UCSD-AML1 (cell line): ENCODE measurements at regions not wholly inside any gene's neighbourhood (a gene's known extent, or its start where the extent isn't known, plus 50 kb on each side); places are given as distances from the start of the nearest gene placed in this dataset.
"Not testable (repeated sequence)": the region's sequence is repeated elsewhere in the genome, so short reads cannot be mapped to it uniquely, and the experiment has no call there.

ENCODE experiments used
- DNase-seq: peaks from one replicate; lab custom pipeline; 2025; ENCODE audit not compliant: unreplicated experiment; lab: John Stamatoyannopoulos, UW

DNA sequence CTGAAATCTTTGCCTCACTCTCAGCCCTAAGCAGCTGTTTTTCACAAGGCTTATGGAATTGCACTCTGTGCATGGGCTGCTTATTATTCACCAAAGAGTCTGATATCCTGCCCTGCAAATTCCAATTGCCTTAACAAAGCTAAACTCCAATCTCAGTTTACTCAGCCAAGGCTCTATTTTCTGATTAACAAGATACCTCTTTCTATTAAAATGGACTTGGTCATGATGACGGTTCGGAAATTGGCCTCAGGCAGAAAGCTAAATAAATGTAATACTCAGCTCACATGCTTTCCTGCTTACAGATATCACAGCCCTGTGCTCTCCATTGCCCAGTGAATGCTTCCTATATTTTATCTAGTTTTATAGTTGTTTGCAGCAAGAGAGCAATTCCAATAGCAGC lies 1270.8 kb downstream of the PCDH9 start:
- no peak for DNase-seq

DNA sequence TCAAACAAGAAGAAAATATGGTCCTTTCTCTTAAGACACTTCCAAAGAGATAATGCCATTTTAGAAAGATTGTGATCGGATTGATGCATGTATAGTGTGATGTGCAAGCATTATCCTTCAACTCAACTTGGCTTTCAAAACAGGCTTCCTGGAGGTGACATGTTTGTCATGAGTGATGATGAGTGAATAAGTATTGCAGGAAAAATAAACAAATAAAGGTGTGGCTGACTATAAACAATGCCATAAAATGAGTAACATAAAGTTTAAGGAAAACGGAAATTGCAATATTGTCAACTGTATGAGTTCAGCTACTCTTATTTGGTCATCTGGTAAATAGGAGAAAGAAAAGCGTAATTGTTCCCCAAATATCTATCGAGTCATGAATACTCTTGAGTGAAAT lies 1283.7 kb downstream of the PCDH9 start:
- DNase-seq: no peak

DNA sequence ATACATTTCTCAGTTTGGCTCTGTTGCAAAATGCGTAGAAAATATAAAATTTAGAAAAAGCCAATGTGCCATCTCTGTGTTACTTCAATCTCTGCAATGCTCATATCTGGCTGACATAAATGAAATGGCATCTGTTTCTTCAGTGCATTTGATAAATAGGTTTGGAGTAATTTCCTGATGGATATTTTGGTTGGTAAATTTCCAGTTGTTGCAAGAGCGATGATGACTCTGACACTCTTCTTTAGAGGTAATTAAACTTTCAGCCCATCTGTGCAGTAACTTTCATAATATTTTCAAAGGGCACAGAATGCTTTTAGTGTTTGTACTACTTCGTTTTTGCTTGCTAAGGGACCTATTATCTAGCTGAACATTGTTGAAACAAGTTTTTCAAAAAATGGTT lies 1286.4 kb downstream of the PCDH9 start:
- DNase-seq: no peak

DNA sequence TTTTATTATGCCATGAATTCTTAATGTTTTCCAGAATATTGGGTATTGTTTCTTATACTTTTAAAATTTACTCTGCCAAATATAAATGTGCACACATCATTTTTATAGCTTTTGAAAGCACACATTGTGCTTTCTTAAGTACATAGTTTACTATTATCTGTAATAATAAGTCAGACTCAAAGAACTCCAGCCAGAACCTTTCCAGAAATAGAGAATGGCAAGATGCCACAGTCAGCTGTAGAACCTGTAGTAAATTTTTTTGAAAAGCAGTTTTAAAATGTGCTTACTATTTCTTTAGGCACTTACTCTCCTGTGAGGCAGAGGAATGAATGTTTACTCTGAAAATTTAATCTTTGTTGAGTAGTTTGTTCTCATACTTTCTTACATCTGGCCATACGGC lies 1287.1 kb downstream of the PCDH9 start:
- no peak for DNase-seq

DNA sequence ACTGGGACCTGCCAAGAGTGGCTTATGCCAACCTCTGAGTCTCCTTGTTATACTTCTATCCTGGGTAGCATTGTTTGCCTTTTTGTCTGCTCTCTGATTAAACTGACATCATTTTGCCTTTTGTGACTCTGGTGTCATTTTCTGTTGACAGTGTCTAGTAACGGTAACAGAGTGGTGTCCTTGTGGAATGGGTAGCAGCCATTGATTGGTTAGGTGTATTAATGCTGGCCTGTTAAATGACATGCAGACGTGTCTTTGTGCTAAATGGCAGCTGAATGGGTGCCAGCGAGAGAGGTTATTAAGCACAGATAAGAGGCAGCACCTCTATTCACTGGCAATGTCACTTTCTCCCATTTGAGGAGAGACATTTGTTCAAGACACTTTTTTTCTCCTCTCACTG lies 1289.4 kb downstream of the PCDH9 start:
- no peak for DNase-seq

DNA sequence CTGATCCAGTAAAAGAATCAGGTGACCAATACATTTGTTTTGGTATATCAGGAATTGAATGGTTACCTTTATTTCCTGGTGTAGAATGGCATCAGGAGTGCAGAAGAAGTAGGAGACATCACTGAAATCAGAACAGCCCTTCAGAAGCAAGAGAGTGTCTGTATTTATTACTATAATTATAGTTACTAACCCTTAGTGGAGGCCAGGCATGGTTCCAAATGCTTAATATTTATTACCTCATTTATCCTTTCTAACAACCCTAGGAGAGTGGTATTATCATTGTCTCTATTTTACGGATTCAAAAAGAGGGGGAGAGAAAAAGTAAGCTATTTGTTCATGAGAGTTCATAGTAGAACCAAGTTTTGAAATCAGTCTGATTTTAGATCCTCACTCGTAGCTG lies 1292.9 kb downstream of the PCDH9 start:
- no peak for DNase-seq

DNA sequence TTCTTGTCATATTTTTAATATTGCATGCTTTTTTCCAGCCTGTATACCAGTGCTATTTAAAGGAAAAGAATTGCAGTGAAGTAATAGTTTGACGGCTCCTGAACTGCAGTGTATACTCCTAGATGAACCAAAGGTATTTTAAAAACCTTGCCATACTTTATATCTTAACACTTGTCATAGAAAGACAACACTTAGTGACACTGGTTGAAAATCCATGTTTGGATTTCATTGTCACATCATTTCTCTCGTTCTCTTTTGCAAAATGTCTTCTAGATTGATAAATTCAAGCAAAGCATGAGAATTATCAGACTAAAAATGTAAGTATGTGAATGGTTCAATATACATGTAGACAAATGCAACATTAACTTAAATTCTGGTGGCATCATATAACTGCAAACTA lies 1293.9 kb downstream of the PCDH9 start:
- DNase-seq: no peak

DNA sequence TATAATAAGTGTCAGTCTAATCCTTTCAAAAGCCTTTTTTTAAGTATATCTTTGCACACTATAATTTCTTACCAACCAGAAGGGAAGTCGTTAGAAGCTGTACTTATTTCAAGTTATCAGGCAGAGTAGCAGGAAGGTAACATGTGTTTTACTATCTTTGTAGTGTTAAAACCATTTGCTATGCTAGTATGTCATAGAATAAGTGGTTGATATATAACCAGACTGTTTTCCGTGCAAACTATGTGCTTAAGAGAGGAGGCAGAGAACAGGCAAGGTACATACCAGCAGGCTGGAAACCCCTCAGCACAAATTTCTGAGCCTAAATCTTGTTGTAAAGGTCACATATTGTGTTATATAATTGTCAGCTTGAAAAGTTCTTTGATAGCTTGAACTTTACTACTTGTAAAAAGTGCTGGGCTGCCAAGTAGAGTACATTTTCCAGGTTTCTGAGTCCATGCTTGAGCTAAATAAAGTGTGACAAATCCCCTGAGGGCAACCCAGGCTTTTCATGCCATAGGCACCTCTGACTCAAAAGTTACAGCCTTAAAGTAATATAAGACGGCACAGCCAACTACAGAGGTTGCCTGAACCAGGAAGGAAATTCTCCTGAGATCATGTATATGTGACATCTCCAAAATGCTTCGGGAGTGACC lies 1297.4 kb downstream of the PCDH9 start:
- no peak for DNase-seq

DNA sequence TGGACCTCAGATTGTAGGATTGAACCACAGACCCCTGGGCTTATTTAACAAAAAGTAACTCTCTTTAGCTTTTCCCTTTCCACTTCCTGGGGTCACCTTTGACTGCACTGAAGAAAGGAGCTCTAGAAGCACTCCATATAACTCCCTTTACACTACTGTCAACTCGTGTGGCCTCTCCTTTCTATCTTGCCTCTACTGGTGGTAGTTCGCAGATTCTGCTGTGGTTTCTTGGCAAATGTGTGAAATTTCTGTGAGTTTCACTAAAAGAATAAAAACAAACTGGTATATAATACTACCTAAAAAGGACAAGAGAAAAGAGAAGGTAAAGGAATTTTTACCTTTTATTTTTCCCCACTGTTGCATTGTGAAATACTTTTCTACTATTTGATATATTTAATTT lies 1298.1 kb downstream of the PCDH9 start:
- DNase-seq: no peak

DNA sequence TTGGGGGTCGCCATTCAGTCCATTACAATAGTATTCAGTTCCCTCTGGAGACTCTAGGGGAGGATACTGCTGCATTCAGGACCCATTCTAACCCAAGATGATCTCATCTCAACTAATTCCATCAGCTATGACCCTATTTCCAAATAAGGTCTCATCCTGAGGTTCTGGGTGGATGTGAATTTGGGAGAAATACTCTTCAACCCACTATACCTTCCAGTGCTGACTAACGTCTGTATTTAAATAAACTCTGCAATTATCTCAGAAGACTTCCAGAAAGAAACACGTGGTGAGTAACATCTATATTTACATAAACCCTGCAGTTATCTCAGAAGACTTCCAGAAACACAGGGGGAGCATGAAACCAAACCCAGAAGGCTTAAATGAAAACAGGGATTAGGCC lies 1300.7 kb downstream of the PCDH9 start:
- DNase-seq: no peak

DNA sequence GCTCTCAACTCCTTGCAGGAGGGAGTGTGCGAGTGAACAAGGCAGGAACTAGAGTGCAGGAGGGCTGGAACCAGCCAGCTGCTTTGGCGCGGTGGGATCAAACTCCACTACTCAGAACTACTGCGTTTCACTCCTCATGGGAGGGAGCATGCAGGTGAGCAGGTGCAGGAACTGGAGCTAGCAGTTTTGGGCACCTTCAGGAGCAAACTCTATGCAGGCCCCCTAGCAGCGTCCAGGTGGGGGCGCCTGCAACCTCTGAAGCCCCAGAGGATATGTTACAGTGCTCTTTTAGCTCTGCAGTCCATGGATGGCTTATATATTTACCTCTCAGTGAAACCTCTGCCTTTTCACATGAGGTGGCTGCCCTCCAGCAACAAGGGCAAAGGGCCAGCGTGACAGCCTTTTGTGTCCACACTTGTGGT lies 1303.4 kb downstream of the PCDH9 start:
- peak; percentile 9 for DNase-seq

DNA sequence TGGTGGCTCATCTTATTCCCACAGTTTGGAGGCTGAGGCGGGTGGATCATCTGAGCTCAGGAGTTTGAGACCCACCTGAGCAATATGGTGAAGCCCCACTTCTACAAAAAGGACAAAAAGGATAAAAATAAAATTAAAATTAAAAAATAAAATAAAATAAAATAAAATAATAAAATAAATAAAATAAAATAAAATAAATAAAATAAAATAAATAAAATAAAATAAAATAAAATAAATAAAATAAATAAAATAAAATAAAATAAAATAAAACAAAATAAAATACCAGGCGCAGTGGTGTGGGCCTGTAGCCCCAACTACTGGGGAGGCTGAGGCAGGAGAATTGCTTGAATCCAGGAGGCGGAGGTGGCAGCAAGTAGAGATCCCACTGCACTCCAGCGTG lies 1307.3 kb downstream of the PCDH9 start:
- not testable (repeated sequence) for DNase-seq

DNA sequence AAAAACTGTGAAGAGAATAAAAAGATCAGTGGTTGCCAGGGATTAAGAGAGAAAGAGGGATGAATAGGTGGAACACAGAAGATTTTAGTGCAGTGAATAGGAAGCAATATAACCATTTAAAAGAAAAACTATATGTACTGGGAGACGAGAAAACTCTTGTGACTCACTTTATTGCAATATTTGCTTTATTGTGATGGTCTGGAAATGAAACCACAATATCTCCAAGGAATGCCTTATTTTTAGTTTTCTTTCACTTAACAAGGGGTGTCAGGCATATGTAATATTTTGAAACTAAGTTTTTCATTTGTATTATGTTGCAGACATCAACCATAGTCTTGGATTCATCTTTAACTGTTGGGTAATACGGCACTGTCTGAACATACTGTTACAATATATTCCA lies 1308.2 kb downstream of the PCDH9 start:
- no peak for DNase-seq

DNA sequence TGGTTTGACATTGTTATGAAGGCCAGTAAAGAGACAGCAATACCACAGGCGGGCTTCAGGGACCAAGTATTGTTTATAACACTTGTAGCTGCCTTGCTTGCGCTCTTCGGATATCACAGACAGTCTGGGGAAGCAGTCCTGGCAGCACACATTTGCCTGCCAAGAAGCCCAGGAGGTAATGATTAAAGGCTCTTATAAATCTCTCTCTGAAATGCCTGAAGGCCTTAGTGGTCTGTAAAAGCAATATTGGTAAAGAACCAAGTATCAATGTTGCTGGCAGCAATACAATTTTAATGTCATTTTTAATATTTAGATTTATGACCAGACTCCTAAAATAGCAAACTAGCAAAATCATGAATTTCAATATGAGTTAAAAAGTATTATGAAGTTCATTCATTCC lies 1312.4 kb downstream of the PCDH9 start:
- no peak for DNase-seq

DNA sequence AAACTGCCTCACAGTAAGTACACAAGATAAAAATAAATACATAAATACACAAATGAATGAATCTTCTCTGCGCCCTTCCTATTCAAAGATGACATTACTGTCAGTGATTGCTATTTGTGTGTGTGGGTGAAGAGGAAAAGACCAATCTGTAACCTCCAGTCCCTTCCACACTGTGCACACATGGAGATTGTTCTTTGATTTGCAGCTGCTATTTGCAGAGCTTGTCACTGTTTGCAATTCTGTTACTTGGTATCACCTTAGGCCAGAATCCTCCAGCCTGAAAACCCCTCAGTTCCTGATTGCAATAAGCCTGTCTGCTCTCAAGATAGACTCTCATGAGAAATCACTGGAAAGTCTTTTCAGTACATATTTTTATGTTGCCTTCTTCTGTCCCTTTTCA lies 1314.9 kb downstream of the PCDH9 start:
- DNase-seq: no peak

DNA sequence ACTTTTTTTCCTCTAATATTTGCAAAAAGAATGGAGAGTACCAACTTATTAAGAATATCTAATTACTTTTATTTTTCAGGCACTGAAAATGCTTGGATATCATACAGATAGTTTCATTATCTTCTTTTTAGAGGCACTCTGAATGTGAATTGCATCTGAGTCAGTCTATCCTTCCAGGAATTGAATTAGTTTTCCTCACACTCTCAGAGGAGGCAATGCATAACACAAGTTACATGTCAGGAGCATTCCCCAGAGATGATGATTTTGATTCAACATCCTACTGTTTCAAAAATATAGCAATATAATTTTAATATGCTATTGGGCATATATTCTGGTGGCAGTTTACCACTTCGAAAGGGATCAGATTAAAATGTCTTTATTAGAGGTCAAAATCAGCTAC lies 1315.4 kb downstream of the PCDH9 start:
- DNase-seq: no peak

DNA sequence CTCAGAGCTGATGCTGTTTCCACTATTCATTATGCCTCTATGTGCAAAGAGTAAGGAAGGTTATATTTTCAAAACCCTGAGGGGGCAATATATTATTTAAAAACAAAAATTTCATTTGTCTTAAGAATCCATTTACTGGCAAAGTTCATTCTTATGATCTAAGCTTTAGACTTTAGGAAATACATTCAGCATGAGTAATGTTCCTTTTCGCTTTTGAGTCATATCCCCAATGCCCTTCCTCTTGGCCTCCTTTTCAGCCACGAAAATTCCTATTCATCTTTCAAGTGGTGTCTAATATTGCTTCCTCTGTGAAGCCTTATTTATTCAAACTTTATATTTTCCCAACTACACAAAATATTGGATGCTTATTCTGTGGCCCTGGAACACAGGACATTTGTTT lies 1317.0 kb downstream of the PCDH9 start:
- no peak for DNase-seq

DNA sequence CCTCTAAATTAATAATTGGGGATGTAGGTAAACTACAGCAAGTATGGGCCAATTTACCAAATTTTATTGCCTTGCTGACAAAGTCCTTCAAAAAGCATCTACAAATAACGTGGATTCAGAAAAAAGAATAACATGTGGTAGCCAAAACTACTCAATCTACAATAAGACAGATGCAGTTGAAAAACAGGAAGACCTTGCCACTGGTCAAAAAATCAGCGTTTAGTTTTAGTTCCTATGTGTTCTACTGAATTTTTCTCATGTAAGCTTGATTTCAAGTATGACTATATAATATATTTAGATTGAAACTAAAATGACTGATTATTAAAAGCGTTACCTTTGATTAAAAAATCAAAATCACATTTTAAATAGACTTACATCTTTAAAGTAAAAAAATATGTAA lies 1317.6 kb downstream of the PCDH9 start:
- no peak for DNase-seq

DNA sequence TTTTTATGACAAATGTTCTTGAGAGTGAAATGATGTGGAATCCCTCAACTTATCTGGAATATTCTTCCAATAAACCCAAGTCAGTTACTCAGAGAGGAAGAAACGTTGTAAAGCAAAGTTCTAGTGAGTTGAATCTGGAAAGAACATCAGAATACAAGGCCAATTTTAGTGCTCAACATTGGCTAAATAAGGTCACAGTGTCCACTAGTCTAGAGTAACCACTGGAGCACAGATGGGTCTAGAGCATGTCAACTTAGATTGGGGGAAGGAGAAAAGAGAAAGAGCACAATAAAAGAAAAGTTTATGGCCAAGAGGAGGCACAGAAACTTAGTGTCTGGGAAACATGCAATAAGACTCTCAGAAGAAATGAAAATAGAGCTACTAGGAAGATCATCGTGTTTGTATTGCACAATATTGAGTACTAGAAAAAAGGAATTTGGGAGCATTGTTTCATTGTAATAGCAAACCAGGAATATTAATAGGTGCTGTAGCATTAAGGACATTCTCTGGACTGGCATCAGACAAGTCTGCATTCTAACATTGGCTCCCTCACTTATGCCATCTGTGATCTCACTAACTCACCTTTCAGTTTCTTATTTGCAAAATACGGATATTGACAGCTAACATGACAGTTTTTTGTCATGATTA lies 1318.5 kb downstream of the PCDH9 start:
- no peak for DNase-seq

DNA sequence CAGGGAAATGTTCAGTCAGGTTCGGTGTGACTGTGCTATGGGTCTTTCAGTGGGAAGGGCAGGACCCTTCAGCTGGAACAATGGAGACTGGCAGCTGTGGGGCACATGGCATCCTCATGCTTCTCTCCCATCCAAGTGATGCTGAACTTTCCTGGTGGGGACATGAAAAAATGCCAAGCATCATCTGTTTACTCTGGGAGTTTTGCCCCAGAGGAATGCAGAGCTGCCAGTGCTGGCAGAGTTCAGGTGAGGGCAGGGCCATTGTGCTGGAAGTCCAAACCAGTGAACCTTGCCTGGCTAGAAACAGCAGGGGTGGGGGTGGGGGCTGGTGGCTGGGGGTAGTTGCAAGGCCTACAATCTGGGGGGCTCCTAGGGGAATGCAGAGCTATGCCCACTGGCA lies 1320.6 kb downstream of the PCDH9 start:
- no peak for DNase-seq

DNA sequence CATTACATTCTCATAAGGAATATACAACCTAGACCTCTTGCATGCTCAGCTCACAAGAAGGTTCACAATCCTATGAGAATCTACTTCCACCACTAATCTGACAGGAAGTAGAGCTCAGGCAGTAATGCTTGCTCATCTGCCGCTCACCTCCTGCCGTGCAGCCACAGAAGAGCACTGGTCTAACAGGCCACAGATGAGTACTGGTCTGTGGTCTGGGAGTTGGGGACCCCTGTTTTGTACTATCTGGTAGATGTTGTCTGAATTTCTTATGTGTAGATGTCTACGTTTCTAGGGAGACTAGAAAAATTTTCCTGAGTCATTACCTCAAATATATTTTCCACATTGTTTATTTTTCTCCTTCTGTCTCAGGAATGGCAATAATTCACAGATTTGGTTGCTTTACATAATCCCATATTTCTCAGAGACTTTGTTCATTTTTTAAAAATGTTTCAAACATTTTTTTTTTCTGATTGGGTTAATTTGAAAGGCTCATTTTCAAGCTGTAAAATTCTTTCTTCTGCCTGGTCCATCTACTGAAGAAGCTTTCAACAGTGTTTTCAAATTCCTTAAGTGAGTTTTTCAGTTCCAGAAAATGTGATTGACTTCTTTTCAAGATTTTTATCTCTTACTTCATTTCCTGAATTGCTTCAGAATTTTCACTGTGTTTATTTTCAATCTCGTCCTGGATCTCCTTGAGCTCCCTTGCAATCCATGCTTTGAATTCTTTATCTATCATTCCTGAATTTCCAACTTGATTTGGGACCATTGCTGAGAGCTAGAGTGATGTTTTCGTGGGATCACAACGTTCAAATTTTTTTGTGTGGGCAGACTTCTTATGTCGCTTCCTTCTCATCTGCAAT lies 1322.2 kb downstream of the PCDH9 start:
- DNase-seq: no peak

DNA sequence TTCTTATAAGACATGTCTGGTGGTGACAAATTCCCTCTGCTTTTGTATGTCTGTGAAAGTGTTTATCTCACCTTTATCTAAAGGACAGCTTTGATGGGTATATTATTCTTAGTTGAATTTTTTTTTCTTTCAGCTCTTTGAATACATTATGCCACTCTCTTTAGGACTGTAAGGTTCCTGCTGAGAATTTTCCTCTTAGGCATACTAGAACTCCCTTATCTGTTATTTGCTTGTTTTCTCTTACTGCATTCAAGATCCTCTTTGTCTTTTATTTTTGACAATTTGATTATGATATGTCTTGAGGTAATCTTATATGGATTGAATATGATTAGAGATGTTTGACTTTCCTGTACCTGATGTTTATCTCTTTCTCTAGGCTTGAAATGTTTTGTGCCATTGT lies 1328.4 kb downstream of the PCDH9 start:
- DNase-seq: no peak
